Glomerular visceral epithelial cell (primary cell): ENCODE measurements at regions not wholly inside any gene's neighbourhood (a gene's known extent, or its start where the extent isn't known, plus 50 kb on each side); places are given as distances from the start of the nearest gene placed in this dataset.

ENCODE experiments used
- DNase-seq: peaks from one replicate; pipeline ENCODE4 v3.0.0-alpha.2; 2016; ENCODE audit errors: extremely low spot score

DNA sequence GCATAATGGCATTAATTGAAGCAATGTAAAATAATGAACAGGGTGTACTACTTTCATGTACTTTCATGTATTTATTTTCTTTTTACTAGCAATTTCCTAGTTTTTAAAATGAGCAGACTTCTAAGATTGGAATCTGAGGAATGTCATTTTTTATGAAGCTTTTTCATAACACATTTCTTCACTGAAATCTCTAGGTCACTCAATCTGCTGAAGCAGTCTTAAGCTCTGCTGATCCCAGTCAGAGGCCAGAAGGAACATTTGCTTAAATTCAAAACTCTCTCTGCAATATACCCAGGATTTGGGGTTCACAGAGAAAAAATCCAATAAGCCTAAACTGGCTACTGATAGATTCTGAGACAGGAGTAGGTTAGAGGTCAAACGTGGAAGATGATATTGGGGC is 73.6 kb upstream of the CNTN1 start:
- DNase-seq: no peak

DNA sequence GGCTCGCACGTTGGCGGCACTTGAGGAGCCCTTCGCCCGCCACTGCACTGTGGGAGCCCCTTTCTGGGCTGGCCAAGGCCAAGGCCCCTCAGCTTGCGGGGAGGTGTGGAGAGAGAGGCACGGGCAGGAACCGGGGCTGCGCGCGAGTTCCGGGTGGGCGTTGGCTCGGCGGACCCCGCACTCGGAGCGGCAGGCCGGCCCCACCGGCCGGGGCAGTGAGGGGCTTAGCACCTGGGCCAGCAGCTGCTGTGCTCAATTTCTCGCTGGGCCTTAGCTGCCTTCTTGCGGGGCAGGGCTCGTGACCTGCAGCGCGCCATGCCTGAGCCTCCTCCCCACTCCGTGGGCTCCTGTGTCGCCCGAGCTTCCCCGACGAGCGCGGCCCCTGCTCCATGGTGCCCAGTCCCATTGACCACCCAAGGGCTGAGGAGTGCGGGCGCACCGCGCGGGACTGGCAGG is 71.6 kb upstream of the CNTN1 start:
- DNase-seq: no peak

DNA sequence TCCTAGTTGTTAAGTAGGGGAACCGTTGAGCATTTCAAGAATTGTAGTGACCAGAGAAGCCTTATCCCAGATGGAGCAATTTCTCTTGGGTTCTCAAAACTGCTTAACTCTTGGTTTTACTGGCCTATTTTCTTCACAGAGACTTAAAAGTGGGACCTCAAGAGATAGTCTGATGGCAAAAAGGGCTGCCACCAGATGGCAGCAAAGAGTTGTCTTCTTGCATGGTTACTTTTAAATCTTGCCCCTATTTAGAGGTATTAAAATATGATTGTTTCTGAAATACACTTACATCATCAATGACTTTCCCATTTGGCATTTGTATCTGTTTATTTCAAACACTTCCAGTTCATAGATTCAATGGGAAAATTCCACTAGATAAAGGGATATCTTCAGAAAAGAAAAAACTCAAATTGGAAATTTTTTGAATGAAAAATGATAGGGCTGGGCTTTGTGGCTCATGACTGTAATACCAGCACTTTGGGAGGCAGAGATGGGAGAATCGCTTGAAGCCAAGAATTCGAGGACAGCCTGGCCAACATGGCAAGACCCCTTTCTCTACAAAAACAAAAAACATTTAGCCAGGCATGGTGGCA is 69.9 kb upstream of the CNTN1 start:
- DNase-seq: peak; percentile 35

DNA sequence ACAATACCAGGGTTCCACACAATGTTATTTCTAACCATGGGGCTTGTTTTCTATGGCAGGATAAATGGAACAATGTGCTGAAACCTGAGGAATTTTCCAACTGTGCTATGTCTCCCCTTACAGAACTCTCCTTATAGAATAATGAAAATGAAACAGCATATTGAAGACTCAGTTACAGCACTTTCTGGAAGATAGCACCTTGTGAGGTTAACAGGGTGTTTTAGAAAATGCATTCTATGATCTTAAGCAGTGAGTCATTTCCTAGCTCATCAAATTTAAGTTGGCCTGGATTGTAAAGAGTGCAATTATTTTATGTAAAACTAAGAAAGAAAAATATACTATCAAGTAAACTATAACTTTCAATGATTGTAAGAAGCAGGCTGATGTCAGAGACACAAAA is 60.1 kb upstream of the CNTN1 start:
- DNase-seq: no peak

DNA sequence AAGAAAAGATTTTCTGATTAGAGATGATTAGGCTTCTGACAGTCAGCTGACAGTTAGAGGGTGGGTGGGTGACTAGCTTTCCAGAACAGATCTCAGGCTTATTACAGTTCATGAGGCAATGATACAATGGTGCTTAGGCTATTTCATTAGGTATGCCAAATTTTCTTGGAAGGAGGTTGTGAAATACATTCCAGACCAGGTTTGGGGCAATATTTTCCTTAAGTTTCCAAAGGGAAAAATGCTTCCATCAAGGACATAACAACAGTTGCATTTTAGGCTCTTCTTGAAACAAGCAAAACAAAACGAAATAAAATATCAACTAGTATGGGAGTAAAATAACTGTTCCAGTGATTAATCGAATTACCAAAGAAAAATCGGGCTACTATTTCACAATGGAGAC is 59.3 kb upstream of the CNTN1 start:
- no peak for DNase-seq

DNA sequence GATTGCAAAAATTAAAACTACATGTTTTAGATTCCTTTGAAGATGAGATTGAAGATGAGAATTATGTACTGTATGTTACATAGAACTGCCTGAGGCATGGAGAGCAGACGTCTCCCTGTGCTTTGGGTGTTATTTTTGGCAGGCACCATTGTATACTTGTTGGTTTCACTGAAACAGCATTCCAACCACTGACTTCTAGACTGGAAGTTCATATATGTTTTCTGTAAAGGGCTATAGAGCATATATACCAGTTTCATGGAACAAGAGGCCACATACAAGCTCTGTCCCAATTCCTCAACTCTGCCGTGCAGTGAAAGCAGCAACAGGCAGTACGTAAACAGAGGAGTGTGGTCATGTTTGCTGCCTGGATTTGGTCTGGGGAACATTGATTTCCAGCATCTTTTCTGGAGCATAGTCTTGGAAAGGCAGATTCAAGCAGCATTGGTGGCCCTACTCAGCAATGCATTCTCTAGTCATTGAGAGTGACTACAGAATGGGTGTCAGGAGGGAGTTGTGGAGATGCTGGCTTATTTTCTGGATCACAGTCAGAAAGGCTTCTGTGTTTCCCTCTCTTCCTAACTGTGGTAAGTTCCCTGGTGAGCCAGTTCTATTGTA is 57.6 kb upstream of the CNTN1 start:
- DNase-seq: no peak

DNA sequence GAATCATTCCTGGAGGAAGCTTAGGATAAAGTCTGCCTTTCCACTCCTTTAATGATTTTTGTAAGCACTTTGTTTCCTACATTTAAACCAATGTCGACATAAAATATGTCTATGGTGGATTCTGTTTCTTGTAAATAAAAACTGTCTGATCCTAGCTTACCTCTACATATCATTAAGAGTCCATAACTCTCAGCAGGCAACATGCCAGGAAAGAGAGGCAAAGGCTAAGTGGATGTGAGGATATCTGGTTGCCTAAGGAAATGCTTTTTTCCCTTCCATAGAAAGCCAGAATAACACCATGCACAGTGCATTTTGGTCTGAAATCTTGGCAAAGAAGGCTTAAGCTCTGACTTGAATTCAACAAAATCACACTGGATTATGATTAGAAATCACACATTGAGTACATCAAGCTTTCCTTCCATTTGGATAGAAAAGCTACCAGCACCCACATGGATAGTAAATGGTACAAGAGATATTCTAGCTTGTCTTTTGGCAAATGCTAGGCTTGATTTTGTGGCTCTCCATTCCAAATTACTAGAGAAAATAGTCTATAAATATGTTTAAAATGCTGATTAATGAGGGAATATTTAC is 57.0 kb upstream of the CNTN1 start:
- DNase-seq: no peak
